HCT116 (cell line): ENCODE measurements at regions not wholly inside any gene's neighbourhood (a gene's known extent, or its start where the extent isn't known, plus 50 kb on each side); places are given as distances from the start of the nearest gene placed in this dataset.
"Not testable (repeated sequence)": the region's sequence is repeated elsewhere in the genome, so short reads cannot be mapped to it uniquely, and the experiment has no call there.

Source experiments
- ATAC-seq: fragments of 200-7000 bp; cut with Tn5 transposase; 2 replicates; pipeline ENCODE4 v1.9.1; 2020; ENCODE audit warnings: mild to moderate bottlenecking, moderate library complexity
- BruUV-seq: library from RNA; stranded (reverse); fragments of 400-500 nt; replicated peaks from 2 replicates; lab custom pipeline; 2021; lab: Mats Ljungman, UMichigan
- CTCF ChIA-PET: fragments of 300-600 bp; sonication (Branson Sonifier 250); formaldehyde crosslinking; loops from one replicate; lab custom pipeline; 2021; ENCODE audit warnings: antibody characterized with exemption; lab: Charles Lee
- POLR2A ChIA-PET: fragments of 300-600, 350-600 bp; sonication (Branson Sonifier 250); formaldehyde crosslinking; loops from one replicate; lab custom pipeline; 2021; ENCODE audit warnings: antibody characterized with exemption; lab: Charles Lee
- RAD21 ChIA-PET, 2 experiments: fragments of 300-600 bp; sonication (Branson Sonifier 250); formaldehyde crosslinking; loops; one replicate each; lab custom pipeline; 2023; ENCODE audit warnings: low total read pairs in 2 of 2; ENCODE audit not compliant: uncharacterized antibody in 2 of 2, unreplicated experiment in 2 of 2, low non-redundant PET in 1 of 2; lab: Charles Lee
- DNase-seq: peaks from one replicate; pipeline ENCODE4 v3.0.0-alpha.2; 2010; ENCODE audit warnings: low read depth, low spot score
- H2AFZ ChIP-seq: fragments of 200-600 bp; shearing (Covaris generic), sonication (generic); 2 replicates; pipeline ENCODE4 v1.6.1; 2017; ENCODE audit warnings: low read depth, mixed run types, mixed read lengths, antibody characterized with exemption, low read length; ENCODE audit not compliant: poor library complexity, severe bottlenecking
- H3K27ac ChIP-seq: 2 replicates; pipeline ENCODE4 v1.5.1; 2012; ENCODE audit warnings: low read depth, low read length
- H3K27me3 ChIP-seq: fragments of 200-600 bp; sonication (generic); 2 replicates; pipeline ENCODE4 v1.6.1; 2016; ENCODE audit warnings: mixed run types, low read length, mixed read lengths; ENCODE audit not compliant: insufficient read depth
- H3K36me3 ChIP-seq, 2 experiments: fragments of 200-500 bp in 1 of 2; fragments of 200-600 bp in 1 of 2; sonication (Bioruptor generic) in 1 of 2; sonication (generic) in 1 of 2; 2 replicates each; pipeline versions ENCODE4 v1.5.1 to v1.6.1; 2014 to 2016; ENCODE audit warnings: low read length in 2 of 2, inconsistent platforms in 1 of 2, mixed read lengths in 1 of 2, mixed run types in 1 of 2; ENCODE audit not compliant: insufficient read depth in 2 of 2, control insufficient read depth in 1 of 2
- H3K4me1 ChIP-seq, 2 experiments: fragments of 200-600 bp in 1 of 2; sonication (generic) in 1 of 2; 2 replicates each; pipeline versions ENCODE4 v1.5.1 to v1.6.1; 2012 to 2017; ENCODE audit warnings: low read length in 2 of 2, inconsistent platforms in 1 of 2, mild to moderate bottlenecking in 1 of 2, mixed read lengths in 1 of 2, mixed run types in 1 of 2, moderate library complexity in 1 of 2; ENCODE audit not compliant: insufficient read depth in 2 of 2, control insufficient read depth in 1 of 2
- H3K4me2 ChIP-seq: fragments of 200-600 bp; sonication (generic); 2 replicates; pipeline ENCODE4 v1.6.1; 2017; ENCODE audit warnings: mixed run types, low read length, mixed read lengths
- H3K4me3 ChIP-seq, 2 experiments: fragments of 200-600 bp in 1 of 2; sonication (generic) in 1 of 2; replicated peaks in 1 of 2; 2 replicates each; pipeline ENCODE4 v1.5.1; 2011 to 2016; ENCODE audit warnings: low read length in 2 of 2, control low read depth in 1 of 2, low read depth in 1 of 2, mild to moderate bottlenecking in 1 of 2, mixed read lengths in 1 of 2, mixed run types in 1 of 2
- H3K79me2 ChIP-seq: fragments of 200-600 bp; sonication (generic); 2 replicates; pipeline ENCODE4 v1.6.1; 2017; ENCODE audit warnings: mild to moderate bottlenecking, mixed run types, low read length, moderate library complexity, mixed read lengths; ENCODE audit not compliant: insufficient read depth
- H3K9ac ChIP-seq: fragments of 200-600 bp; sonication (generic); 2 replicates; pipeline ENCODE4 v1.6.1; 2016; ENCODE audit warnings: low read length, mixed read lengths
- H3K9me2 ChIP-seq: fragments of 200-600 bp; sonication (generic), shearing (Covaris generic); 2 replicates; pipeline ENCODE4 v1.6.1; 2017; ENCODE audit warnings: mixed run types, mild to moderate bottlenecking, moderate library complexity; ENCODE audit not compliant: insufficient read depth
- H3K9me3 ChIP-seq, 2 experiments: fragments of 200-500 bp in 1 of 2; fragments of 200-600 bp in 1 of 2; sonication (Bioruptor generic) in 1 of 2; sonication (generic) in 1 of 2; 2 replicates each; pipeline ENCODE4 v1.6.1; 2014 to 2017; ENCODE audit warnings: low read length in 2 of 2, mixed read lengths in 2 of 2, inconsistent platforms in 1 of 2, low read depth in 1 of 2, mild to moderate bottlenecking in 1 of 2, mixed run types in 1 of 2, moderate library complexity in 1 of 2; ENCODE audit not compliant: control insufficient read depth in 1 of 2, insufficient read depth in 1 of 2
- H4K20me1 ChIP-seq: fragments of 200-600 bp; sonication (generic), shearing (Covaris generic); 2 replicates; pipeline ENCODE4 v1.6.1; 2017; ENCODE audit warnings: mixed run types, mild to moderate bottlenecking, moderate library complexity; ENCODE audit not compliant: insufficient read depth
- SRF ChIP-seq: IDR thresholded peaks from 2 replicates; pipeline ENCODE4 v1.6.1; 2012; ENCODE audit warnings: low read depth
- intact Hi-C: fragments of 100-400 bp; cut with micrococcal nuclease; formaldehyde crosslinking; loops from 2 replicates; pipeline ENCODE4 v1.10.0; 2022
- TF ChIP-seq, protein P1 (sequence below): IDR thresholded peaks from 2 replicates; pipeline ENCODE4 v1.6.1; 2012

DNA sequence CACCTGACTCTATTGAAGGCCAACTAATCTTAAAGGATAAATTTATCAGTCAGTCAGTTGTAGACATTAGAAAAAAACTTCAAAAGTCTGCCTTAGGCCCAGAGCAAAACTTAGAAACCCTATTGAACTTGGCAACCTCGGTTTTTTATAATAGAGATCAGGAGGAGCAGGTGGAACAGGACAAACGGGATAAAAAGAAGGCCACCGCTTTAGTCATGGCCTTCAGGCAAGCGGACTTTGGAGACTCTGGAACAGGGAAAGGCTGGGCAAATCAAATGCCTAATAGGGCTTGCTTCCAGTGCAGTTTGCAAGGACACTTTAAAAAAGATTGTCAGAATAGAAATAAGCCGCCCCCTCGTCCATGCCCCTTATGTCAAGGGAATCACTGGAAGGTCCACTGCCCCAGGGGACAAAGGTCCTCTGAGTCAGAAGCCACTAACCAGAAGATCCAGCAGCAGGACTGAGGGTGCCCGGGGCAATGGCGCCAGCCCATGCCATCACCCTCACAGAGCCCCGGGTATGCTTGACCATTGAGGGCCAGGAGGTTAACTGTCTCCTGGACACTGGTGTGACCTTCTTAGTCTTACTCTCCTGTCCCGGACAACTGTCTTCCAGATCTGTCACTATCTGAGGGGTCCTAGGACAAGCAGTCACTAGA is 98.5 kb downstream of the ZNF467 start:
- H3K4me3 ChIP-seq, BruUV-seq, DNase-seq, H3K4me1 ChIP-seq, H3K9me3 ChIP-seq, CTCF ChIA-PET, H3K9me2 ChIP-seq, H3K79me2 ChIP-seq, H3K4me2 ChIP-seq, H4K20me1 ChIP-seq, POLR2A ChIA-PET, H3K27me3 ChIP-seq, H3K36me3 ChIP-seq, H3K27ac ChIP-seq, RAD21 ChIA-PET, H3K9ac ChIP-seq, ATAC-seq, H2AFZ ChIP-seq, intact Hi-C loops: not testable (repeated sequence)

DNA sequence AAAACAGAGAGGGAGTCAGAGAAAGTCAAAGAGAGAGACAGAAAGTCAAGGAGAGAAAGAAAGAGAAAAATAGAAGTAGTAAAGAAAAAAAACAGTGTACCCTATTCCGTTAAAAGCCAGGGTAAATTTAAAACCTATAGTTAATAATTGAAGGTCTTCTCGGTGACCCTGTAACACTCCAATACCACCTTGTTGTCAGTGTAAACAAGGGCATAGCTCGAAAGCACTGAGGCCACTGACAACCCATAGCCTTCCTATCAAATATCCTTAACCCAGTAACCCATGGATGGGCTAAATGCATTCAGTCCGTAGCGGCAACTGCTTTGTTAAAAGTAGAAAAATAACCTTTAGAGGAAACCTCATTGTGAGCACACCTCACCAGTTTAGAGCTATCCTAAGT is 100.4 kb downstream of the ZNF467 start:
- ChIA-PET RAD21 (no interaction called here), CTCF (no interaction called here), POLR2A (no interaction called here)
- intact Hi-C loops: no loop called here
- TF ChIP-seq, protein P1, sequence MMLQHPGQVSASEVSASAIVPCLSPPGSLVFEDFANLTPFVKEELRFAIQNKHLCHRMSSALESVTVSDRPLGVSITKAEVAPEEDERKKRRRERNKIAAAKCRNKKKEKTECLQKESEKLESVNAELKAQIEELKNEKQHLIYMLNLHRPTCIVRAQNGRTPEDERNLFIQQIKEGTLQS: no peak
- no peak for TF ChIP-seq SRF
- no peaks in the 10 kb centered on the region for H3K27me3 ChIP-seq
- no peak overlapping the region for H2AFZ ChIP-seq
- H3K4me1 ChIP-seq: no peaks in the 10 kb centered on the region
- H3K9me3 ChIP-seq: no peaks in the 10 kb centered on the region
- H3K4me3 ChIP-seq: no peak overlapping the region
- no peak overlapping the region for H3K4me2 ChIP-seq
- ATAC-seq (no peak), DNase-seq (no peak)
- no peaks in the 10 kb centered on the region for H4K20me1 ChIP-seq
- no peaks in the 10 kb centered on the region for H3K36me3 ChIP-seq
- H3K9me2 ChIP-seq: no peaks in the 10 kb centered on the region
- H3K27ac ChIP-seq: no peak overlapping the region
- H3K9ac ChIP-seq: no peak overlapping the region
- BruUV-seq: no TSS peak
- H3K79me2 ChIP-seq: no peaks in the 10 kb centered on the region
